ENCODE measurements at regions not wholly inside any gene's neighbourhood (a gene's known extent, or its start where the extent isn't known, plus 50 kb on each side); places are given as distances from the start of the nearest gene placed in this dataset.

- TF ChIP-seq, protein P1, sequence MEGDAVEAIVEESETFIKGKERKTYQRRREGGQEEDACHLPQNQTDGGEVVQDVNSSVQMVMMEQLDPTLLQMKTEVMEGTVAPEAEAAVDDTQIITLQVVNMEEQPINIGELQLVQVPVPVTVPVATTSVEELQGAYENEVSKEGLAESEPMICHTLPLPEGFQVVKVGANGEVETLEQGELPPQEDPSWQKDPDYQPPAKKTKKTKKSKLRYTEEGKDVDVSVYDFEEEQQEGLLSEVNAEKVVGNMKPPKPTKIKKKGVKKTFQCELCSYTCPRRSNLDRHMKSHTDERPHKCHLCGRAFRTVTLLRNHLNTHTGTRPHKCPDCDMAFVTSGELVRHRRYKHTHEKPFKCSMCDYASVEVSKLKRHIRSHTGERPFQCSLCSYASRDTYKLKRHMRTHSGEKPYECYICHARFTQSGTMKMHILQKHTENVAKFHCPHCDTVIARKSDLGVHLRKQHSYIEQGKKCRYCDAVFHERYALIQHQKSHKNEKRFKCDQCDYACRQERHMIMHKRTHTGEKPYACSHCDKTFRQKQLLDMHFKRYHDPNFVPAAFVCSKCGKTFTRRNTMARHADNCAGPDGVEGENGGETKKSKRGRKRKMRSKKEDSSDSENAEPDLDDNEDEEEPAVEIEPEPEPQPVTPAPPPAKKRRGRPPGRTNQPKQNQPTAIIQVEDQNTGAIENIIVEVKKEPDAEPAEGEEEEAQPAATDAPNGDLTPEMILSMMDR (IDR thresholded peaks at IDR 0.05; ENCODE audit: insufficient read depth, low read depth, low read length), result no peak
- TF ChIP-seq EZH2 (IDR thresholded peaks at IDR 0.05; ENCODE audit: insufficient read depth, low read length), result no peak
Measured at GRCh38 chr4:96262057-96262456, 422.2 kb downstream of the PDHA2 start.
